HG03378 (cell line): ENCODE measurements at regions not wholly inside any gene's neighbourhood (a gene's known extent, or its start where the extent isn't known, plus 50 kb on each side); places are given as distances from the start of the nearest gene placed in this dataset.
"Not testable (repeated sequence)": the region's sequence is repeated elsewhere in the genome, so short reads cannot be mapped to it uniquely, and the experiment has no call there.

Experiments used
- ATAC-seq: cut with Tn5 transposase; IDR thresholded peaks from one replicate; pipeline ENCODE4 v1.9.1; 2021; ENCODE audit warnings: mild to moderate bottlenecking, moderate library complexity; ENCODE audit not compliant: unreplicated experiment

DNA sequence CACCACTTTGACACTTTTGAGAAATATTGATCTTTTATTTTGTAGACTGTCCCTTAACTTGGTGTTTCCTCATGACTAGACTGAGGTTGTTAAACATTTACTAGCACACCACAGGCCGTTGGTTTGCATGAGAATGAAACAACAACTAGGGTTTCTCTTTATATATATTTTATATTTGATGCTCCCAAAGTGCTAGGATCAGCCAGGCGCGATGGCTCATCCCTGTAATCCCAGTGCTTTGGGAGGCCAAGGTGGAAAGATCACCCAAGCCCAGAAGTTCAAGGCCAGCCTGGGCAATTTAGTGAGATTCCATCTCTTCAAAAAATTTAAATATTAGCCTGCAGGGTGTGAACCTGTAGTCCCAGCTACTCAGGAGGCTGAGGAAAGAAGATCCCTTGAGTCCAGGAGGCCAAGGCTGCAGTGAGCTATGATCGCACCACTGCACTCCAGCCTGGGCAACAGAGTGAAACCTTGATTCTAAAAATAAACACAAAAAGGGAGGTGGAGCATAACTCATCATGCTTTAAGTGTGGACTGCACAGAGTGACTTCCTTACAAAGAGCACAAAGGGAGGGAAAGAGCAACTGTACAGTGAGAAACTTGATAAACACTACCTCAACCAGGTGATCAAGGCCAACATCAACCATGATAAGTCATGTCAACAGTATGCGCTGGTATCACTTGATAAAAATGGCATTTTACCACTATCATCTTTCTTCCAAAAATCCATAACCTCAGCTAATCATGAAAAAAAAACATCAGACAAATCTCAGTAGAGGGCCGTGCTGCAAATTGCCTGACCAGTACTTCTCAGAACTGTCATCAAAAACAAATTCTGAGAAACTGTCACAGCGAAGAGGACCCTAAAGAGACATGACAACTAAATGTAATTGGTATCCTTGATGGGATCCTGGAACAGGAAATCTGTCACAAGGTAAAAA is 72.8 kb upstream of the ATF7IP2 start:
- peak; percentile 88 for ATAC-seq

DNA sequence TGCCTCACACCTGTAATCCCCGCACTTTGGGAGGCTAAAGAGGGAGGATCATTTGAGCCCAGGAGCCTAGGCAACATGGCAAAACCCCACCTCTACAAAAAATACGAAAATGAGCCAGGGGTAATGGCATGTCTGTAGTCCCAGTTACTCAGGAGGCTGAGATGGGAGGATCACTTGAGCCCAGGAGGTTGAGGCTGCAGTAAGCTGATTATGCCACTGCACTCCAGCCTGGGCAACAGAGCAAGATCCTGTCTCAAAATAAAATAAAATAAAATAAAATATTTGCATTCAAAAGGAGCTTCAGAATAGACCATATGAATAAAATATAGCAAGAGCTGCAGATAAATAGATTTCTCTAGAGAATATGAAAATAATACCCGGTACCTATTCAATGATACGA is 71.5 kb upstream of the ATF7IP2 start:
- ATAC-seq, result no peak

DNA sequence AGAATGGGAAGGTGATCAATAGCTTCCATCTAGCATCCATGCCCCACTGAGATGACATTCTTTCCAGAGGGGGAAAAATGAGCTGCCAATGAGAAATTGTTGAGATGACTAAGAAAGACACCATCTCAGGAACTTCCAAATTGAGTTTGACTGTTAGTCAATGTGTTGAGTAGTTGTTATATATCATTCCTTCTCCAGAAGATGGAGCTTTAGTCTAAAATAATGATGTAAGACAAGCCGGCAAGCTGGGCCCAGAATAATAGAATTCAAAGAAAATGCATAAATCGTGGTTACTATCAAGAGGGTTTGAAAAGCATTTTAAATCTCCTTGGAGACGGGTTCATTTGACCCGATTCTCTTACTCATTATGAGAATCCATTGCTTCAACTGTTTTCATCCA is 71.0 kb upstream of the ATF7IP2 start:
- no peak for ATAC-seq

DNA sequence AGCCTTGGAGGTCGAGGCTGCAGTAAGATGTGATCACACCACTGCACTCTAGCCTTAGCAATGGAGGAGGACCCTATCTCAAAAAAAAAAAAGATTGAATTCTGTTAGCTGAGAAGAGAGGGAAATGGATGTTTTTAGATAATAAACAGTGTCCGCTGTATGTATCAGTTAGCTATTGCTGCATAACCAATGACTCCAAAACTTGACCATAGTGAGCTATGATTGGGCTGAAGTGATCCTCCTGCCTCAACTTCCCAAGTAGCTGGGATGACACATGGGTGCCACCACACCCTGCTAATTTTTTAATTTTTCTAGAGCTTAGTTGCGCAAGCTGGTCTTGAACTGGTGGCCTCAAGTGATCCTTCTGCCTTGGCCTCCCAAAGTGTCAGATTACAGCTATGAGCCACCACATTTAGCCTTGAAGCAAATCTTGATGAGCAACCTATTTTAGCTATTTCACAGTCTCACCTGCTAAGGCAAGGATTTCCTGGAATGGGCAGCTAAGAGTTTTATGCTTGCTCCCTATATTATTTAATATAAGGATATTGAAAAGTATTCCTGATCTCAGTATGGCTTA is 68.3 kb upstream of the ATF7IP2 start:
- no peak for ATAC-seq

DNA sequence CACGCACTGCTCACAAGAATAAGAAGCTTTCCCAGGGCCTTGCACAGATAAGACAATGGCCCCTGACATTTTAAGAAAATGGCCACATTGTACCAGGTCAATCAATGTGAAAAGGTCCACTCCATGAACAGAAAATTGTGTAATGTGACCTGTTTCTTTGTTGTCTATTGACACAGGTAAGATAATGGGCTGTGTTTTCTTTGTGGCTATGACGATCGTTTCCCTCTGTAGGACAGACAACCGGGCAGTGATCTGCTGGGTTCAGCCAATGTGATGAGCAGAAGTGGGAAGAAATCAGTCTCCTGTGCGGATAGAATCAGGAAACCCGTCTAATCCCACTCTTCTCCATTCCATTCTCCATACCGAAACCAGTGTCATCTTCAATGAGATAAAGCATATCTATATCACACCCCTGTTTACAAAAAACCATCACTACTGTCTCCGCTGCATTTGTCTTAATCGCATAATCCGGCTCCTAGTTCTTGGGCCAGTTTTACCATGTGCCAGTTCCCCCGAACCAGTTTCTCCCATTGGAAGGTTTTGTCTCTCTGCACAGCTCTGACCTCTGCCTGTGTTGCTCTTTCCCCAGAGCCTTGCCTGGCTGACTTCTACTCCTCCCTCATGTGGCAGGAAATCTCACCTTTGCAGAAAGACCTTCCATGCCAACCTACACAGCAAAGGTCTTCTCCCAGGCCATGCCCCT is 66.9 kb upstream of the ATF7IP2 start:
- ATAC-seq, result no peak

DNA sequence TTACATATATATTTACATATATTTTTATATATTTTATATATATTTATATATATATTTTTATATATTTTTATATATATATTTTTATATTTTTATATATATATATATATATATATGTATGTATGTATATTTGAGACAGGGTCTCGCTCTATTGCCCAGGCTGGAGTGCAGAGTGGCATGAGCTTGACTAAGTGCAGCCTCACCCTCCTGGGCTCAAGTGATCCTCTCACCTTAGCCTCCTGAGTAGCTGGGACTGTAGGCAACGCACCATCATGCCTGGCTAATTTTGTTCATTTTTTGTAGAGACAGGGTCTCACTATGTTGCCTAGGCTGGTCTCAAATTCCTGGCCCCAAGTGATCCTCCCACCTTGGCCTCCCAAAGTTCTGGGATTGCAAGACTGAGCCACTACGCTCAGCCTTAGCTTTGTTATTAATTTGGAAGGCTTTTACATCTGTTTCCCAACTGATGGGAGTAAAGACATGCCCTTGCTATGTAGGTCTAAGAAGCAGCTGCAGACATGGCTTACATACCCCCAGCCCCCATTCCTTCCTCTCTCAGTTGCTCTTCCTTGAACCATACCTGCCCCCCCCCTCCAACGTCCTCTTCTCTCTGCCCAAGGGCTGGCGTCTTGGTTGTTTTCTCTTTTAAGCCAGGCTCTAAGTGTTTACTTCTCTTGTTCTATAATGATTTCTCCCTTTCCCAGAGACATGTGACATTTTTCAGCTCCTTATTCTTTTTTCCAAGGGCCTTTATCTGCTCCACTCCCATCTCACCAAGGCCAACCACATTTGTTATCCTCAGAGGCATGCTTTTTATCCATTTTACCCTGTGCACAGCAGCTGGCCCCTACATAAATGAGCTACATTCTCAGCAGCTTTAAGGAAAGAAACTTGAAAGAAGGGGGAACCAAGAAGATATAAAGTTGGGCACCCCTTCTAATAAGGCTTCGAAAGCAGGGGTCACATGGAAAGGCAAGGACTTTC is 64.2 kb upstream of the ATF7IP2 start:
- ATAC-seq, result no peak

DNA sequence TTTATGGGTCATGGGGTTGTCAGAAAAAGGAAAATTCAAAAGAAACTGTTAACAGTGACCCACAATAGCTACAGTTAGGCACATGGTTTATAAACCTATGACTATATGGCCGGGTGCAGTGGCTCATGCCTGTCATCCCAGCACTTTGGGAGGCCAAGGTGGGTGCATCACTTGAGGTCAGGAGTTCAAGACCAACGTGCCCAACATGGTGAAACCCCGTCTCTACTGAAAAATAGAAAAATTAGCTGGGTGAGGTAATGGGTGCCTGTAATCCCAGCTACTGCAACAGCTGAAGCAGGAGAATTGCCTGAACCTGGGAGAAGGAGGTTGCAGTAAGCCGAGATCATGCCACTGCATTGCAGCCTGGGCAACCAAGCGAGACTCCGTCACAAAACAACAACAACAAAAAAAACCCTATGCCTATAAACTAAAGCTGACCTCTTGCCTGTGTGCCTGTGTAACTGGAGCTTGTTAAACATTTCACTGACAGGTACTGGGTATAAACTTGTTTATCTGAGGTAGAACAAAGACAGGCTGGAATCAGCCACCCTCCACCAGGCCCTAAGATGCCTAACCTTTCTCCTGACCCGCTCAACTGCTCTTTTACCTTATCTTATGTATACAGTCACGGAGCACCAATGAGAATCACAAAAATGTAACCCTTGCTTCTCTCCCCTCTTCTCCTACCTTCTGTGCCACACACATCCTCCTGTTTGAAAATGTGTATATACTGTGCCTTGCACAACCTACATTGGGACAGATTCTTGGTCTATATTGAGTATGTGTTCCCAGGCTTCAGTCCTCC is 62.9 kb upstream of the ATF7IP2 start:
- no peak for ATAC-seq

DNA sequence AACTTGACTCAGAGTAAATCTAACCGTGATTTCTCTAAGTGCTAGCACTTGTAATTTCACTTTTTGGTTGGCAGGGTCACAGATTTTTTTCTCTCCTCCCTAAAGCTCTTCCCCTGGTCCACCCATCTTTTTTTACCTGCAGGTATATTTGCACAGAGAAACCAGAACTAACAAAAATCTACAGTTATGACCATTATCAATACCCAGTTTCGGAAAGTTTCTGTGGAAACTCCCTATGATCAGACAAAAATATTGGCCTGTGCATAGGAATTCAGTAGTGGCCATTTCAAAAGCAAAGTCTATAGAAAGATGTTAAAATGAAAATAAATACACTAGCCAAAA is 62.4 kb upstream of the ATF7IP2 start:
- ATAC-seq, result no peak

DNA sequence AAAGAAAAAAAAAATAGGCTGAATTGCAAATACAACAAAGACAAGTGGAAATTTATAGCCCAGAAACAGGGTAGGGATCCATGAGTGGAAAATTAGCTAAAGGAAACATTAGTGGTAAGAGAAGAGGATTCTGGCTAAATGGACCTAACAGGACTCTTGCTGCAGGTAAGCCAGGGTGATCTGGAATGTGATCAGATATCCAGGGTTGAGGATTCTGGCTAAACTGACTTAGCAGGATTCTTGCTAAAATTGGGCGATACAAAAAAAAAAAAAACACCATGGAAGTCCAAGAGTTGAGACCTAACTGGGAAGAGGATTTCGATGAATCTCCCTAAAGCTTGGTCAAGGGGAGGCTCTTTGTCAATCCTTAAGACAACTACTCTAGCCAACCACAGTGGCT is 61.7 kb upstream of the ATF7IP2 start:
- ATAC-seq, result no peak

DNA sequence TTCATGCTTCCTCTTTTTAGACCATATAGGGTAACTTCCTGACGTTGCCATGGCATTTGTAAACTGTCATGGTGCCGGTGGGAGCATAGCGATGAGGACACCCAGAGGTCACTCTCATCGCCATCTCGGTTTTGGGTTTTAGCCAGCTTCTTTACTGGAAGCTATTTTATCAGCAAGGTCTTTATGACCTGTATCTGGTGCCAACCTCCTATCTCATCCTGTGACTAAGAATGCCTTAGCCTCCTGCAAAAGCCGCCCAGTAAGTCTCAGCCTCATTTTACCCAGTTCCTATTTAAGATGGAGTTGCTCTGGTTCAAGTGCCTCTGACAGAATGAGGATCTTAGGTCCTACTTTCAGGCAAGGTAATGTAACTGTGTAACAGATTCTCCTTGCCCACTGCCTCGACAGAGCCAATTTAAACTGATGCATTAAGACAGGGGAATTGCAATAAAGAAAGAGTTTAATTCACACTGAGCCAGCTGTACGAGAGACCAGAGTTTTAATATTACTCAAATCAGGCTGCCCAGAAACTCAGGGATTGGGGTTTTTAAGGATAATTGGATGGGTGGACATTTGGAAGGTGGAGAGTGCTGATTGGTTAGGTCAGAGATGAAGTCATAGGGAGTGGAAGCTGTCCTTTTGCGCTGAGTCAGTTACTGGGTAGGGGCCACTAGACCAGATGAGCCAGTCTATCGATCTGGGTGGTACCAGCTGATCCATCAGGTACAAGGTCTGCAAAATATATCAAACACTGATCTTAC is 59.9 kb upstream of the ATF7IP2 start:
- ATAC-seq, result no peak

DNA sequence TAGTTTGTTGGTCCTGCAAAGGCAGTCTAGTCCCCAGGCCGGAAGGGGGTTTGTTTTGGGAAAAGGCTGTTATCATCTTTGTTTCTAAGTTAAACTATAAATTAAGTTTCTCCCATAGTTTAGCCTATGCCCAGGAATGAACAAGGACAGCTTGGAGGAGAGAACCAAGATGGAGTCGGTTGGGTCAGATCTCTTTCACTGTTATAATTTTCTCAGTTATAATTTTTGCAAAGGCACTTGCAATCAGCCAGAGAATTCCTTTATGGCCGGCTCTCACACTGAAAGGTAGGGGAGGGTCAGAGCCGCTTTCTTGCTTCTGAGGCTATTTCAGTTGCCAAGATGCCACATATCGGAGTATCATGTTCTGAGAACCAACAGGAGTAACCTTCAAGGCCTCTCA is 59.2 kb upstream of the ATF7IP2 start:
- no peak for ATAC-seq

DNA sequence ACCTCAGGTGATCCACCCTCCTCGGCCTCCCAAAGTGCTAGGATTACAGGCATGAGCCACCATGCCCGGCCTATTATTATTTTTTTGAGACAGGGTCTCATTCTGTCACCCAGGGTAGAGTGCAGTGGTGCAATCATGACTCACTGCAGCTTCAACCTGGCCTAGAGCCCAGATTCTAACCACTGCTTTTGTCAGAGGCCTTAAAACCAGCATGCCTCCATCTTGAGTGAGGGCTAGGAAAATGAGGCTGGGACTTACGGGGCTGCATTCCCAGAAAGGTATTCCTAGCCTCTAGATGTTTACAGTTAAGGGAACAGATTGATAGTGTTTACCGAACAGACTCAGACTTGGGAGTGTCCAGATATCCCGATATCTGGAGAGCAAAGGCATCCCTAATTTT is 57.6 kb upstream of the ATF7IP2 start:
- not testable (repeated sequence) for ATAC-seq

DNA sequence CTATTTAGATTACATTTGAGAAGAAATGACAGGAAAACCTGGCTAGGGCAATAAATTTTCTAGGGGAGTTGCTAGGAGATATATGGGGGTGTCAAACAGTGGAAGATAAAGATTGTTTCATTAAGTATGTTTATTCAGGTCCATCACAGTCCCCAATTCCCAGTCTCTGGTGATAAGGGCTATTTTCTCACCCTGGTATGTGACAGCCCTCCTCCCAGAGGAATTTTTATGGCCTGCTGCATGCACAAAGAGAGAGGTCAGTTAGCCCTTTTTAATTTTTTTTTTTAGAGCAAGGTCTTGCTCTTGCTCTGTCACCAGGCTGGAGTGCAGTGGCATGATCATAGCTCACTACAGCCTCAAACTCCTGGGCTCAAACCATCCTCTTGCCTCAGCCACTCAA is 53.6 kb upstream of the ATF7IP2 start:
- no peak for ATAC-seq

DNA sequence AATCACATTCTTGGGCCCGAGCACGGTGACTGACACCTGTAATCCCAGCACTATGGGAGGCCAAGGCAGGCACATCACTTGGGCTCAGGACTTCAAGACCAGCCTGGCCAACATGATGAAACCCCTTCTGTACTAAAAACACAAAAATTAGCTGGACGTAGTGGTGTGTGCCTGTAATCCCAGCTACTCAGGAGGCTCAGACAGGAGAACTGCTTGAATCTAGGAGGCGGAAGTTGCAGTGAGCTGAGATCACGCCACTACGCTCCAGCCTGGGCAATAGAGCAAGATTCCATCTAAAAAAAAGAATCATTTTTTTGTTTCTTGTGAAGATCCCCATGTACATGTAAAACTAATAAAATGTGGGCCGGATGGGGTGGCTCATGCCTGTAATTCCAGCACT is 53.1 kb upstream of the ATF7IP2 start:
- no peak for ATAC-seq

DNA sequence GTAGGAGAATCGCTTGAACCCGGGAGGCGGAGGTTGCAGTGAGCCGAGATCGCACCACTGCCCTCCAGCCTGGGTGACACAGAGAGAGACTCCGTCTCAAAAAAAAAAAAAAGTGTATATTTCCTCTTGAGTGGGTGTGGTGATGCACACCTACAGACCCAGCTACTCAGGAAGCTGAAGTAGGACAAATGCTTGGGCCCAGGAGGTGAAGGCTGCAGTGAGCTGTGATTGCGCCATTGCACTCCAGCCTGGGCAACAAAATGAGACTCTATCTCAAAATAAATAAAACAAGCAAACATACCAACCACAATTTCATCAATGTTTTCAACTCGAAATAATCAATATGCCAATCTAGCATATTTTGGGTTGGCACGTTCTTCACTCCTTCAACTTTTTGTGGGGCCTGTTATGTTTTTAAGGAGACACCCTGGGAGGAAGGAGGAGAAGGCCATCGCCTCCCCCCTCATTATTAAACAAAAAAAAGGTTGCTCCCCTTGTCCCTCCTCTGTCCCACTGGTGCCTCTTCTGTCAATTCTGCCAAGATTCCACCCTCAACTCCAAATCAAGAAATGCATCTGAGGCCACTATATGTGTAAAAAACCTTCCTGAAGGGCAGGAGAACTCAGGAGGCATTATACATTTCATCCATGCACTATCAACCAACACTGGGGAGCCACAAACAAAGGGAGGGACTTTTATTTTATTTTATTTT is 52.4 kb upstream of the ATF7IP2 start:
- ATAC-seq, result no peak

DNA sequence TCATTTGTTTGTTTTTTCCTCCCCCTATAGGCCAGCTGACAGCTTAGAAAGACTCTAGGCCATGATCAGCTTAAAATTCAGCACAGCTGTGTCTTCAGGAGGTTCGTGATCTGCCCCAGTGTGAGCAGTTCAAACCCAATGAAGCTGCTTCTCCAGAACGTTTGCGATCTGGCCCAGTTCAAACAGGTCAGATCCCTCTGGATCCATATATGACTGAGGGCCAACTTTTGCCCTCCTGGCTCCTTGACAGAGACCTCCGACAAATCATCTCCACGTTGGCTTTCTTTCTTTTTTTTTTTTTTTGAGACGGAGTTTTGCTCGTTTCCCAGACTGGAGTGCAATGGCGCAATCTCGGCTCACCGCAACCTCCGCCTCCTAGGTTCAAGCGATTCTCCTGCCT is 50.2 kb upstream of the ATF7IP2 start:
- ATAC-seq, result no peak
